Peyer's patch (tissue), 4 donors: ENCODE measurements at regions not wholly inside any gene's neighbourhood (a gene's known extent, or its start where the extent isn't known, plus 50 kb on each side); places are given as distances from the start of the nearest gene placed in this dataset.

Experiments
- CTCF ChIP-seq, 6 experiments: fragments of 450-650 bp in 4 of 6; fragments of 200-600 bp in 2 of 6; sonication (generic) in 1 of 6; IDR thresholded peaks; one replicate each; pipeline ENCODE4 v1.5.1; 2017 to 2019; ENCODE audit warnings: antibody characterized with exemption in 6 of 6, mild to moderate bottlenecking in 3 of 6, moderate library complexity in 1 of 6
- POLR2A ChIP-seq, 2 donors: fragments of 450-650 bp; IDR thresholded peaks; one replicate each; pipeline ENCODE4 v1.5.1; 2017; ENCODE audit warnings: antibody characterized with exemption in 2 of 2, mild to moderate bottlenecking in 2 of 2, moderate library complexity in 2 of 2

- no peak for TF ChIP-seq CTCF (IDR thresholded peaks at IDR 0.05)
- no peak for TF ChIP-seq POLR2A (IDR thresholded peaks at IDR 0.05)
These were observed 100.1 kb downstream of the MYCN start for GRCh38 chr2:16040271-16041010.
